Small intestine (tissue), 7 donors: ENCODE measurements at regions not wholly inside any gene's neighbourhood (a gene's known extent, or its start where the extent isn't known, plus 50 kb on each side); places are given as distances from the start of the nearest gene placed in this dataset.

Experiments
- DNase-seq, 2 donors: peaks; one replicate each; pipeline versions ENCODE4 v3.0.0 to v3.0.0-alpha.2; 2013
- FAIRE-seq: peaks from 2 replicates; lab custom pipeline; 2012; peaks lifted over from hg19 to GRCh38; lab: Jason Lieb, UNC
- H3K27ac ChIP-seq, 3 donors: one replicate each; pipeline ENCODE4 v1.5.1; 2013; ENCODE audit warnings: low read length in 2 of 3, mild to moderate bottlenecking in 2 of 3, control low read depth in 1 of 3, inconsistent platforms in 1 of 3, low read depth in 1 of 3, moderate library complexity in 1 of 3
- H3K27me3 ChIP-seq, 3 donors: one replicate each; pipeline ENCODE4 v1.6.1; 2013; ENCODE audit warnings: low read length in 3 of 3, inconsistent platforms in 1 of 3; ENCODE audit not compliant: control insufficient read depth in 3 of 3, insufficient read depth in 3 of 3
- H3K36me3 ChIP-seq, 3 donors: one replicate each; pipeline ENCODE4 v1.6.1; 2013; ENCODE audit warnings: low read length in 3 of 3, inconsistent platforms in 1 of 3, low read depth in 1 of 3, mild to moderate bottlenecking in 1 of 3, moderate library complexity in 1 of 3; ENCODE audit not compliant: control insufficient read depth in 3 of 3, insufficient read depth in 2 of 3
- H3K4me1 ChIP-seq, 3 donors: one replicate each; pipeline ENCODE4 v1.6.1; 2013; ENCODE audit warnings: low read length in 2 of 3, inconsistent platforms in 1 of 3, low read depth in 1 of 3, mild to moderate bottlenecking in 1 of 3, moderate library complexity in 1 of 3; ENCODE audit not compliant: control insufficient read depth in 3 of 3, insufficient read depth in 2 of 3
- H3K4me3 ChIP-seq, 3 donors: one replicate each; pipeline ENCODE4 v1.5.1; 2013; ENCODE audit warnings: low read length in 3 of 3, control low read depth in 1 of 3, inconsistent platforms in 1 of 3, low read depth in 1 of 3, mild to moderate bottlenecking in 1 of 3, moderate library complexity in 1 of 3
- H3K9me3 ChIP-seq, 2 donors: one replicate each; pipeline ENCODE4 v1.6.1; 2013; ENCODE audit warnings: low read depth in 1 of 2, low read length in 1 of 2; ENCODE audit not compliant: control insufficient read depth in 2 of 2, insufficient read depth in 1 of 2
- WGBS, 3 donors: extraction: QIAGEN DNeasy Blood & Tissue Kit; methylation state at CpG; one replicate each; pipeline ENCODE4 v1.1.7; 2013; 5-methylcytosine and 5-hydroxymethylcytosine counted together
- donor health status: healthy with polysubstance abuse.
- donor health status: control.
- donor health status: control.
- donor health status: Bipolar disorder and iron deficiency.
- donor health status: healthy.

DNA sequence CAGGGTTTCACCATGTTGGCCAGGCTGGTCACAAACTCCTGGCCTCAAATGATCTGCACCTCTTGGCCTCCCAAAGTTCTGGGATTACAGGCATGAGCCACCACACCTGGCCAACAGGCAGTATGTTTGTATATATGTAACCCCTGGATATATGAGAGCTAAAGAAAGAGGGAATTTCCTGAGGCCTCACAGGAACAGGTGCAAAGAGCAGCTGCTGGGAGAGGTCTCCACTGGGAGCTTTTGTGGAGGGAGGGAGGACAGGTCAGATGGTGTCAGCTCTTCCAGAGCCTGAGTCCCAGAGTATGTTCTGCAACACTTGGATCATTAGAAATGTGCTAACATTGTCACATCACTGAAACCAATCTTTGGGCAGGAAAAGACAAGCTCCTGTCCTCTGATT is 110.1 kb upstream of the KIF5B start:
- DNase-seq (peak; percentile 19 to 66), FAIRE-seq (no peak)
- H3K9me3 ChIP-seq, result no peaks in the 10 kb centered on the region
- no peak overlapping the region for H3K4me3 ChIP-seq
- peaks cover 0 to 3% (median 0%) of the 10 kb centered on the region in 3 donors for H3K27me3 ChIP-seq
- no peak overlapping the region for H3K27ac ChIP-seq
- no peaks in the 10 kb centered on the region for H3K36me3 ChIP-seq
- peaks cover 2 to 8% (median 3%) of the 10 kb centered on the region in 3 donors for H3K4me1 ChIP-seq

DNA sequence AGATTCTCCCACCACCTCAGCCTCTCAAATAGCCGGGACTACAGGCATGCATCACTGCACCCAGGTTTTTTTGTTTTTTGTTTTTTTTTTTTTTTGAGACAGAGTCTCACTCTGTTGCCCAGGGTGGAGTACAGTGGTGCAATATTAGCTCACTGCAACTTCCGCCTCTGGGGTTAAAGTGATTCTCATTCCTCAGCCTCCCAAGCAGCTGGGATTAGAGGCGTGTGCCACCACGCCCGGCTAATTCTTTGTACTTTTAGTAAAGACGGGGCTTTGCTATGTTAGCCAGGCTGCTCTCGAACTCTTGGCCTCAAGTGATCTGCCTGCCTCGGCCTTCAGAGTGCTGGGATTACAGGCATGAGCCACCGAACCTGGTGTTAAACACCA is 107.5 kb upstream of the KIF5B start:
- H3K36me3 ChIP-seq, result no peaks in the 10 kb centered on the region
- FAIRE-seq (no peak), DNase-seq (peak in 1 of 2 donors; percentile 89)
- H3K4me1 ChIP-seq, result peaks cover 0 to 8% (median 3%) of the 10 kb centered on the region in 3 donors
- H3K4me3 ChIP-seq, result no peak overlapping the region
- peak overlapping the region in 2 of 3 donors; percentile 45 to 48 for H3K27ac ChIP-seq
- 14 to 60% (median 39%) methylated on average over 9 of the region's 9 CpGs for WGBS, 3 donors
- H3K9me3 ChIP-seq, result no peaks in the 10 kb centered on the region
- no peaks in the 10 kb centered on the region for H3K27me3 ChIP-seq

DNA sequence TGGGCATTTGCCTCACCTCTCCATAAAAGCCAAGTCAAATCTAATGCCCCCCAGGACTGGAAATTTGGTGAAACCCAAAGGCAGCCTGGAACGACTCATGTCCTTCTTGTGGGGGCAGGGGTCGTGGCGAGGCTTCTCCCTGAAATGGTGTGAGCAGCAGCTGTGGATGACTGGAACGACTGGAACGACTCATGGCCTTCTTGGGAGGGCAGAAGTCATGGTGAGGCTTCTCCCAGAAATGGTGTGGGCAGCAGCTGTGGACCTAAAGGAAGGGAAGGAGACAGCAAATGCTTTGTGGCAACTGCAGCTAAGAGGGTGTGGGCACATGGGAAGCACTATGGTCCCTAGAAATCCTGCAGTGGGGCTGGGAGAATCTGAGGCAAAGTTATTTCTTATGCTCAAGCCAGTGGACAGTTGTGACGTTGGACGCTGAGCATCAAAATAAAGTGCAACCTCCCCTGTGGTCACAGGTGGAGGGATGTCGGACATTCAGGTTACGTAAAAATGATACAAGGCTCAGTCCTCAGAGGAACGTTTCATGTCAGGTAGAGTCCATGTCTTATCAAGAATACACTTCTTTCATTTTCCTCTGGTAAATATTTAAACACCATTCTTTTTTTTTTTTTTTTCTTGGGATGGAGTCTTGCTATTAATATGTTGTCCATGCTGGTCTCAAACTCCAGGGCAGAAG is 107.0 kb upstream of the KIF5B start:
- H3K4me3 ChIP-seq, result no peak overlapping the region
- H3K36me3 ChIP-seq, result no peaks in the 10 kb centered on the region
- peaks cover 0 to 8% (median 3%) of the 10 kb centered on the region in 3 donors for H3K4me1 ChIP-seq
- H3K9me3 ChIP-seq, result no peaks in the 10 kb centered on the region
- peak overlapping the region; percentile 2 to 63 (median 43) for H3K27ac ChIP-seq
- no peaks in the 10 kb centered on the region for H3K27me3 ChIP-seq
- no peak for FAIRE-seq
- DNase-seq, result peak; percentile 67 to 68
- 25 to 56% (median 44%) methylated on average over 10 of the region's 10 CpGs for WGBS, 3 donors

DNA sequence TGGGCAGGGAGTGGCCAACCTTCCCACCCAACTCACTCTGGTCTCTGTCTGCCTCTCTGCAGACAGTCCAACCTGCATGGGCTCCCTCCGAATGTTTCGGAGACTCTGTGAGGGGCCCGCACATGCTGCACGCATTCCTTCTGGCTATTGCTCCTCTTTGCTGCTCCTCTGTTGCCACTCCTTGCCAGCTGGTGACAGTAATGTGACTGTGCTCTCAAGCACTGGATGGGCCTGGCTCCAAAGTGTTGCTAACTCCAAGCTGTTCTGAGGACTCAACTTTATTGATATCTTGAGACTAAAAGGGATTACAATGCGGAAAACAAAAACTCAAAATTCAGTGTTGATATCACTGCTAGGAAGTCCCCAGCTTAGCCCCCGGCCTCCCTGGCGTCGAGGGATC is 105.4 kb upstream of the KIF5B start:
- Histone ChIP-seq H3K9me3 (no peaks in the 10 kb centered on the region), H3K4me3 (no peak overlapping the region), H3K27me3 (no peaks in the 10 kb centered on the region), H3K36me3 (no peaks in the 10 kb centered on the region), H3K4me1 (peaks cover 0 to 8% (median 3%) of the 10 kb centered on the region in 3 donors), H3K27ac (no peak overlapping the region)
- no peak for FAIRE-seq
- no peak for DNase-seq
- 85 to 94% (median 90%) methylated on average over 8 of the region's 8 CpGs for WGBS, 3 donors

DNA sequence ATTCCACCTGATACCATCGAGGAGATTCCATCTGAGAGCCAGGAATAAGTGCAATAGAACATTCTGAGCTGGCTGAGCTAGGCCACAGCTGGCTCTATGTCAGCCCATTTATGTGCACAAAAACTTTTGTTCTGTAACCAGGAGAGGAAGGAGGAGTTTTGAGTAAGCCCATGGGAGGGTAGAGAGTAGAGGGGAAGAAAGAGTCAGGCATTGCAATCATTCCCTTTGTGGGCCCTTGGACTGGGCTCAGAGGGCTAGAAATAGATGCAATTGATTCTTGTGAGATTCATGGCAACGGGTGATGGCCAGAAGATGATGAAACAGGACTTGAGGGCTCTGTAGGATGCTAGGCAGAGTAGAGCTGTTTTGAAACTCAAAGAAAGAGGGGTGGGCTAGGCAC is 104.6 kb upstream of the KIF5B start:
- peaks cover 0 to 2% (median 0%) of the 10 kb centered on the region in 3 donors for H3K27me3 ChIP-seq
- H3K4me3 ChIP-seq, result no peak overlapping the region
- H3K4me1 ChIP-seq, result peaks cover 0 to 8% (median 3%) of the 10 kb centered on the region in 3 donors
- no peak for DNase-seq
- no peak for FAIRE-seq
- H3K36me3 ChIP-seq, result no peaks in the 10 kb centered on the region
- WGBS, 3 donors, result 56 to 73% (median 59%) methylated on average over 2 of the region's 2 CpGs
- H3K27ac ChIP-seq, result no peak overlapping the region
- no peaks in the 10 kb centered on the region for H3K9me3 ChIP-seq

DNA sequence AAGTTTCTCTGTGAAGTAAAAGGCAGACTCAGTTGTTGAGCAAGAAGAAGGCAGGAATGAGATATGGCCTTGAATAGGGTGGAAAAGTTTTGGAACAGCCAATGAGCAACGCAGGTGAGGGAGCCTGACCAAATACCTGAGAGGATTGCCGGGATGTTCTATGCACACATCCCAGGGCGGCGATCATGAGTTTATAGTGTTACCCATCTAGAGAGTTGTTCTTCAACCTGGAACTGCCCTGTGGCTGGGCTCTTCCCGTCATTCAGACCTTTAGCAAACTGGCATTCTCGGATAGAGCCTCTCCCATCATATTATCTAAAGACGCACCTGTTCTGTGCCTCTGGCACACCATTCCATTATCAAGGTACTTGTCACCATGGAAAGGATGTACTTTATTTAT is 103.0 kb upstream of the KIF5B start:
- DNase-seq, result peak in 1 of 2 donors; percentile 9
- WGBS, 3 donors, result 58 to 81% (median 73%) methylated on average over 7 of the region's 7 CpGs

DNA sequence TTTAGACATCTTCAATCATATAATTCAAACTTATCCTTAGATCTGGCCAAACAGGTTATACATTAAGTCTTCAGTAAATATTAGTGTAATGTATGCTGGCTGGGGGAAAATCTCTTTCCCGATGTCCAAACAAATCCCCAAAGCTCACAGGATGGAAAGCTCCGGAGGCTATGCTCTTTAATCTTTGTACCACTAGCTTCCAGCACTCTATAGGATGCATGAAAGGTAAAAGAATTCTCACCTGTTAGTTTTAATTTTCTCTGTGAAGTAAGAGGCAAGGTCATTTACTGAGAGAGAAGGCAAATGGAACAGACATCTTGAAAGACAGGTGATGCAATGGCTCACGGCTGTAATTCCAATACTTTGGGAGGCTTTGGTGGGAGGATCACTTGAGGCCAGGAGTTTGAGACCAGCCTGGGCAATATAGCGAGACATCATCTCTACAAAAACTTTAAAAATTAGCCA is 99.8 kb upstream of the KIF5B start:
- WGBS, 3 donors, result 71 to 77% (median 76%) methylated on average over 4 of the region's 4 CpGs
- DNase-seq (no peak), FAIRE-seq (no peak)
- H3K4me3 ChIP-seq, result no peak overlapping the region
- H3K36me3 ChIP-seq, result no peaks in the 10 kb centered on the region
- H3K9me3 ChIP-seq, result peaks cover 0 to 12% of the 10 kb centered on the region in 2 donors
- no peaks in the 10 kb centered on the region for H3K4me1 ChIP-seq
- no peak overlapping the region for H3K27ac ChIP-seq
- peaks cover 0 to 2% (median 0%) of the 10 kb centered on the region in 3 donors for H3K27me3 ChIP-seq

More for the DNA sequence above, 103.0 kb upstream of the KIF5B start:
- Histone ChIP-seq H3K27me3 (peaks cover 0 to 2% (median 0%) of the 10 kb centered on the region in 3 donors), H3K4me1 (peaks cover 0 to 8% (median 3%) of the 10 kb centered on the region in 3 donors), H3K9me3 (peaks cover 0 to 7% of the 10 kb centered on the region in 2 donors), H3K27ac (no peak overlapping the region), H3K36me3 (no peaks in the 10 kb centered on the region), H3K4me3 (no peak overlapping the region)
- no peak for FAIRE-seq

DNA sequence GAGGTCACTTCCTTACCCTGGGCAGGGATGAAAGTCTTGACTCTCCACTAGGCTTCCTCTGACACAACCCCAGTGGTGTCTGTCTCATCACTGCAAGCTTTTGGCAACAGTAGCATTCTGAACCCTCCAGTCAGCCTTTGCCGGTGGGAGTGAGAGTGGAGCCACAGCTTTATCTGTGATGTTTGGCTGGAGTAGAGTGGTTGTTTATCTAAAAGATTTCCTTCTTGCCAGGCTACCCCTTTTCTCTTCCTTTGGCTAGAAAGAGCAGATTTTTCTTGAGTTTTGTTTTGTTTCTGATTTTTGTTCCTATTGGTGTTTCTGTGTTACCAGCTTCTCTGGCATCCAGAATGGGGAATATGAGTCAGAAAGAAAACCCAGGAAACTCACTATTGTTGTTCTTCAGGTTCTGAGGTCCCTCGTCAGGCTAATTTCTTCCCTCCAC is 98.9 kb upstream of the KIF5B start:
- H3K4me1 ChIP-seq, result no peaks in the 10 kb centered on the region
- no peak for FAIRE-seq

More for the DNA sequence above, 98.9 kb upstream of the KIF5B start:
- no peak for DNase-seq
- Histone ChIP-seq H3K36me3 (no peaks in the 10 kb centered on the region), H3K4me3 (no peak overlapping the region), H3K27me3 (peaks cover 0 to 2% (median 0%) of the 10 kb centered on the region in 3 donors), H3K27ac (no peak overlapping the region), H3K9me3 (peaks cover 0 to 12% of the 10 kb centered on the region in 2 donors)
- WGBS, 3 donors, result 72 to 88% (median 77%) methylated on average over 2 of the region's 2 CpGs
